Smooth muscle cell (in vitro differentiated cells): ENCODE measurements at regions not wholly inside any gene's neighbourhood (a gene's known extent, or its start where the extent isn't known, plus 50 kb on each side); places are given as distances from the start of the nearest gene placed in this dataset.
"Not testable (repeated sequence)": the region's sequence is repeated elsewhere in the genome, so short reads cannot be mapped to it uniquely, and the experiment has no call there.

Experiments
- DNase-seq: peaks from one replicate; lab custom pipeline; 2025; ENCODE audit not compliant: unreplicated experiment; lab: John Stamatoyannopoulos, UW
- H2AFZ ChIP-seq: fragments of 200-600 bp; sonication (generic); 2 replicates; pipeline ENCODE4 v1.6.0; 2016; ENCODE audit warnings: antibody characterized with exemption, low read depth, mild to moderate bottlenecking
- H3F3A ChIP-seq: fragments of 200-600 bp; sonication (generic); 2 replicates; pipeline ENCODE4 v1.6.0; 2017; ENCODE audit warnings: antibody characterized with exemption, low read depth
- H3K27ac ChIP-seq: fragments of 200-600 bp; sonication (generic); 2 replicates; pipeline ENCODE4 v1.5.1; 2016; ENCODE audit warnings: low read depth, mild to moderate bottlenecking
- H3K27me3 ChIP-seq: fragments of 200-600 bp; sonication (generic); 2 replicates; pipeline ENCODE4 v1.6.1; 2016; ENCODE audit warnings: low read depth, mild to moderate bottlenecking
- H3K36me3 ChIP-seq: fragments of 200-600 bp; sonication (generic); 2 replicates; pipeline ENCODE4 v1.5.1; 2016; ENCODE audit warnings: low read depth
- H3K4me1 ChIP-seq: fragments of 200-600 bp; sonication (generic); 2 replicates; pipeline ENCODE4 v1.5.1; 2016; ENCODE audit warnings: low read depth
- H3K4me2 ChIP-seq: fragments of 200-600 bp; sonication (generic); 2 replicates; pipeline ENCODE4 v1.6.0; 2016; ENCODE audit warnings: mild to moderate bottlenecking
- H3K4me3 ChIP-seq: fragments of 200-600 bp; sonication (generic); 2 replicates; pipeline ENCODE4 v1.5.1; 2016; ENCODE audit warnings: mild to moderate bottlenecking
- H3K79me2 ChIP-seq: fragments of 200-600 bp; sonication (generic); 2 replicates; pipeline ENCODE4 v1.6.0; 2016; ENCODE audit warnings: low read depth, mild to moderate bottlenecking
- H3K9ac ChIP-seq: fragments of 200-600 bp; sonication (generic); 2 replicates; pipeline ENCODE4 v1.6.0; 2016; ENCODE audit warnings: low read depth
- H3K9me3 ChIP-seq: fragments of 200-600 bp; sonication (generic); replicated peaks from 2 replicates; pipeline ENCODE4 v1.5.1; 2016; ENCODE audit warnings: low read depth
- H4K20me1 ChIP-seq: fragments of 200-600 bp; sonication (generic); 2 replicates; pipeline ENCODE4 v1.6.0; 2016; ENCODE audit warnings: low read depth
- CTCF ChIP-seq: fragments of 200-600 bp; sonication (generic); IDR thresholded peaks from 2 replicates; pipeline ENCODE4 v1.5.1; 2017; ENCODE audit warnings: borderline replicate concordance, mild to moderate bottlenecking, antibody characterized with exemption; ENCODE audit not compliant: insufficient read depth, poor library complexity, severe bottlenecking
- WGBS: methylation state at CpG from one replicate; pipeline ENCODE4 v1.1.7; 2016; ENCODE audit warnings: low lambda C conversion rate; 5-methylcytosine and 5-hydroxymethylcytosine counted together

GRCh38 chr13:99757756-99758459 lies 213.7 kb downstream of the ZIC5 start:
- no peak for DNase-seq
- no peak for TF ChIP-seq CTCF
- no peaks in the 10 kb centered on the region for H3K36me3 ChIP-seq
- H3K4me3 ChIP-seq: no peak overlapping the region
- no peaks in the 10 kb centered on the region for H4K20me1 ChIP-seq
- H2AFZ ChIP-seq: no peak overlapping the region
- H3K4me1 ChIP-seq: peaks cover 3% of the 10 kb centered on the region
- H3K27me3 ChIP-seq: no peaks in the 10 kb centered on the region
- no peaks in the 10 kb centered on the region for H3F3A ChIP-seq
- no peaks in the 10 kb centered on the region for H3K79me2 ChIP-seq
- no peak overlapping the region for H3K27ac ChIP-seq
- peaks cover 4% of the 10 kb centered on the region for H3K9me3 ChIP-seq
- H3K9ac ChIP-seq: no peak overlapping the region
- 93% methylated on average over 8 of the region's 8 CpGs for WGBS
- no peak overlapping the region for H3K4me2 ChIP-seq

GRCh38 chr13:99756281-99756680 lies 215.3 kb downstream of the ZIC5 start:
- no peaks in the 10 kb centered on the region for H3K27me3 ChIP-seq
- H2AFZ ChIP-seq: no peak overlapping the region
- H3F3A ChIP-seq: no peaks in the 10 kb centered on the region
- DNase-seq: no peak
- H3K4me2 ChIP-seq: no peak overlapping the region
- H3K27ac ChIP-seq: no peak overlapping the region
- H4K20me1 ChIP-seq: no peaks in the 10 kb centered on the region
- peaks cover 3% of the 10 kb centered on the region for H3K4me1 ChIP-seq
- H3K36me3 ChIP-seq: no peaks in the 10 kb centered on the region
- peaks cover 4% of the 10 kb centered on the region for H3K9me3 ChIP-seq
- H3K79me2 ChIP-seq: no peaks in the 10 kb centered on the region
- H3K4me3 ChIP-seq: no peak overlapping the region
- WGBS: 85% methylated on average over 2 of the region's 2 CpGs
- H3K9ac ChIP-seq: no peak overlapping the region
- no peak for TF ChIP-seq CTCF

- H3K4me1 ChIP-seq, H3K36me3 ChIP-seq, H3K9ac ChIP-seq, H2AFZ ChIP-seq, DNase-seq, H3K9me3 ChIP-seq, H4K20me1 ChIP-seq, H3K4me2 ChIP-seq, H3K27me3 ChIP-seq, H3K79me2 ChIP-seq, H3K27ac ChIP-seq, H3F3A ChIP-seq, H3K4me3 ChIP-seq: not testable (repeated sequence)
- 97% methylated on average over 18 of the region's 18 CpGs for WGBS
Observed at GRCh38 chr13:99754750-99755149, 216.8 kb downstream of the ZIC5 start.

- WGBS: 94% methylated on average over 2 of the region's 2 CpGs
- H2AFZ ChIP-seq: no peak overlapping the region
- H3K4me3 ChIP-seq: no peak overlapping the region
- no peak overlapping the region for H3K9ac ChIP-seq
- TF ChIP-seq CTCF: no peak
- no peak overlapping the region for H3K27ac ChIP-seq
- no peaks in the 10 kb centered on the region for H3K36me3 ChIP-seq
- DNase-seq: no peak
- no peak overlapping the region for H3K4me2 ChIP-seq
- H3K4me1 ChIP-seq: peaks cover 11% of the 10 kb centered on the region
- H3K79me2 ChIP-seq: no peaks in the 10 kb centered on the region
- H3K9me3 ChIP-seq: no peaks in the 10 kb centered on the region
- no peaks in the 10 kb centered on the region for H3F3A ChIP-seq
- no peaks in the 10 kb centered on the region for H4K20me1 ChIP-seq
- H3K27me3 ChIP-seq: peaks cover 5% of the 10 kb centered on the region
Observed at GRCh38 chr13:99752373-99752772, 219.2 kb downstream of the ZIC5 start.
